ENCODE measurements at regions not wholly inside any gene's neighbourhood (a gene's known extent, or its start where the extent isn't known, plus 50 kb on each side); places are given as distances from the start of the nearest gene placed in this dataset.

DNA sequence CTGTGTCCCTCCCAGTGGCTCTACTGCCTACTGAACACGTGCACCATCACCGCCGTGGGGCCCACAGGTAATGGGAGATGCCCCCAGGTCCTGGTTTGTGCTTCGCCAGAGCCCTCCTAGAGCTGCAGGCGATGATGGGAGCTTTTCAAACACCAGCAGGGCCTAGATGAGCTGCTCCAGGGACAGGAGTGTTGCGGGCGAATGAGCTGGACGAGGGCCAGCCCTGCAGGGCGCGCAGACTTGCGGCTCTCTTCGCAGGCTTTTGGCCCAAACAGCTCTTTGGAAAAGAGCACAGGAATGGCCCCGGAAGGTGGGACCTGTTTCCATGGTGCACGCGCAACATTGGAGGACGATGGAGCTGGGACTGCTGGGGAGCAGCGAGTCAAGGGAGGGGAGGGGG, 409.3 kb upstream of the SULF2 start:
- DNase-seq: no peak

DNA sequence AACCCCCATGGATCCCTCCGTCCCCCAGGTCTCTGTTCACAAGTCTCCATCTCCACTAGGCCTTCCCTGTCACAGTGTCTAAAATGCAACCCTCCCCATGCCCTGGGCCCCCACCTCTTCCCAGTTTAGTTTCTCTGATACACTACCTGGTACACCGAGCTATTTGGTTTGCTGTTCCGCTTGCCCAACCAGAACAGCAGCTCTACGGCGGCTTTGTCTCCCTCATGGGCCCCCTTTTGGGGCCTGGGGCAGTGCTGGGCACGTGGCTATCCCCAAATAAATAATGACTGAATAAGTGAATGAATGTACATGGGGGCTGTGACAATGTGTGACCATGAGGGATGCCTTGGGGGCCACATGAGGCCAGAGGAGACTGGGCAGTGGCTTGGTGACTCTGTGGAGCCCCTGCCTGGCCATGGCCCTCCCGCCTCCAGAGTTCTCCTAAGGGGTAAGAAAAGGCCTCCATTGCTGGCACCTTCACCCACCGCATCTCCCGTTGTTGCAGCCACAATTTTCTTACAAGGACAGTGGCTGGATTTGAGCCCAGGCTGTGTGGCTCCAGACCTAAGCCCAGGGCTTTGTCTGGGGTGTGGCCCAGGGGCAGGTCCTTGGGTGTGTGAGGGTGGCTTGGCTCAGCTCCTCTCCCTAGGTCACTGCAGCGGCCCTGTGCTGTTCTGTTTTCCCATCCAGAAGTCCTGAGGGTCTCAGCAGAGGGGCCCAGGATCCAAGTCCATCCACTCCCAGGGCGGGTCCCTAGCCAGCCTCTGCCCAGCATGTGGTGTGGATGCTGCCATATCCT, 408.5 kb upstream of the SULF2 start:
- no peak for DNase-seq

DNA sequence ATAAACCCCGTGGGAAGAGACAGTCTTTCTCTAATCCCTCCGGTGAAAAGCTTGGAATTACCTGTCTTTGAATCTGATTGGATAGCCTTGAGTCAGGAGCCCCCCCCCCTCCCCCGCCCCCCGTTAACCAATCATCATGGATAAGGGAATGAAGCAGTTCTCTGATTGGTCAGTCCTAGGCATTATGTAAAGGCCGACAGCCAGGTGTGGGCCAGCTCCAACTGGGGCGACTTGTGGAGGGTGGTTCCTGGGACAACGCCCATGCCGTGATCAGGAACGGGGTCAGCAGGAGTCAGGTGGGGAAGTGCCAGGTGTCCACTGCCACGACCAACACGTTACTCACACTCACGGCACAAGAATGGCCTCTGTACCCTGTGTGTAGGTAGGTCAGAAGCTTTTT, 406.8 kb upstream of the SULF2 start:
- DNase-seq: no peak

GRCh38 chr20:48191200-48191599, 405.9 kb upstream of the SULF2 start:
- no peak for DNase-seq

GRCh38 chr20:48190757-48191156, 405.5 kb upstream of the SULF2 start:
- no peak for DNase-seq

- DNase-seq: no peak
Observed at GRCh38 chr20:48189181-48189580, 403.9 kb upstream of the SULF2 start.

- no peak for DNase-seq
Observed at GRCh38 chr20:48187851-48188250, 402.6 kb upstream of the SULF2 start.

GRCh38 chr20:48186915-48187314, 401.6 kb upstream of the SULF2 start:
- no peak for DNase-seq

- DNase-seq: no peak
Observed at GRCh38 chr20:48186447-48186846, 401.2 kb upstream of the SULF2 start.

DNA sequence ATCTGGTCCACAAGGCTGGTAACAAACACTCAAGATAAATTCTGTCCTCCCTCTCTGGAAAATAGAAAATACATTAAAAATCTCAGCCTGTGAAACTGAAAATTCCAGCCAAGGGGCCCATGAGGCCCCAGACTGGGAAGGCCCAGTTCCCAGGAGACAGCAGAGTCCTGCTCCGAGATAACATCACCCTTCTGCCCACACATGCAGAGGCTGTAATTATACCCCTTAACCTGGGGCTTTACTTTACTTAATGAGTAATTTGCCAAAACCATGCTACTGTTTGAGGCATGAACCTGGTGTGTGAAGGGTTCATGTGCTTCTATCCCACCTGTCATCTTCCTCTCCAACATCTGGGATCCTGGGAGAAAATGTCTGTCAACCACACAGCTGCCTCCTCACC, 398.9 kb upstream of the SULF2 start:
- DNase-seq: no peak

GRCh38 chr20:48181261-48181935, 396.1 kb upstream of the SULF2 start:
- no peak for DNase-seq

GRCh38 chr20:48180618-48181017, 395.3 kb upstream of the SULF2 start:
- DNase-seq: no peak

- no peak for DNase-seq
Observed at GRCh38 chr20:48180024-48180423, 394.7 kb upstream of the SULF2 start.

- no peak for DNase-seq
Observed at GRCh38 chr20:48178633-48179032, 393.4 kb upstream of the SULF2 start.

DNA sequence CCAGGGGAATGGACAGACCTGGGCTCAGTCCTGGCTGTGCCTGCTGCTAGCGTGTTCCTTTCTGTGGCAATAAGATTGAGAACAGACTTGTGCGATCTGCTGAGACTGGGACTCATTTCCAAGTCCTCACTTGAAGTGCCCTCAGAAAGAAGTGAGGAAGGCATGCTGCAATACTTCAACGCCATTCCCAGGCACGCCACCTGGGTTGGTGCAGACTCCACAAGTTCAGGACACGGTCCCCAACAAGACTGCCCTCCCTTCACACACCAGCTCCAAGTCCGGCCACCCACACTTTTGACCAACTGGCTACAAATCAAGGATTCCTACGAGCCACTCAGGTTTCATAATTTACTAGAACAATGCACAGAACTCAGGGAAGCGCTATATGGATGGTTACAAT, 391.8 kb upstream of the SULF2 start:
- DNase-seq: no peak

GRCh38 chr20:48176139-48176538, 390.9 kb upstream of the SULF2 start:
- DNase-seq: no peak

DNA sequence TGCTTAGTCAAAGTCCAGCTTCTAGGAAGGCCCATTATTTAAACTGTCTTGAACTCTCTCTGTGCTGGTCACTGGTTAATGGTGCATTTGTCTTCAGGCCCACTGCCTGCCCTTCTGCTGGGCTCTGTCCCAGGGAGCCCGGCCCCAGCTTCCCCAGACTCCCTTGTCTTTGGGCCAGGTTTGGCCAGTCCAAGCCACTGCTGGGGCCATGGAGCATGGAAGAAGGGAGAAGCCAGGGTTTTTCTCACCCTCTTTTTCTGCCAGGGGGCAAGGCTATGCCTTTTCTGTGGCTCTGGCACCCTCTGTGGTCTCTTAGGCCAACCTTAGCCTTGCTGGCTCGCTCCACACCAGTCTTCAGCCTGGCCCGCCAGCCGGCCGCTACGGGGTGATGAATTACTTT, 390.0 kb upstream of the SULF2 start:
- no peak for DNase-seq

DNA sequence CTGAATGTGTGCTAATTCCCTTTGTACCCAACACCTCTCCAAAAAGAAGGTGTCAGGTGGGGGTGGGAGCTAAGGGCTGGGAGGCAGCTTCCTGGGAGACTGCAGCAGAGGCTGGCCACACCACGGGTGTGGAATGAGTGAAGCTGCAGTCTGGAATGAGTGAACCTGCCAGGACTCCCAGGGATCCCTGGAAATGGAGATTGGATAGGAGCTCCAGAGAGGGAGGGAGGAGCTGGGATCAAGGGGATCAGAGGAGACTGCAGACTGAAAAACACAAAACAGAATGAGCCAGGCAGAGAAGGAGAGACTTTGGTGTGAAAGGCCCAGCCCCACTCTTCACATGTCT, 387.0 kb upstream of the SULF2 start:
- no peak for DNase-seq

DNA sequence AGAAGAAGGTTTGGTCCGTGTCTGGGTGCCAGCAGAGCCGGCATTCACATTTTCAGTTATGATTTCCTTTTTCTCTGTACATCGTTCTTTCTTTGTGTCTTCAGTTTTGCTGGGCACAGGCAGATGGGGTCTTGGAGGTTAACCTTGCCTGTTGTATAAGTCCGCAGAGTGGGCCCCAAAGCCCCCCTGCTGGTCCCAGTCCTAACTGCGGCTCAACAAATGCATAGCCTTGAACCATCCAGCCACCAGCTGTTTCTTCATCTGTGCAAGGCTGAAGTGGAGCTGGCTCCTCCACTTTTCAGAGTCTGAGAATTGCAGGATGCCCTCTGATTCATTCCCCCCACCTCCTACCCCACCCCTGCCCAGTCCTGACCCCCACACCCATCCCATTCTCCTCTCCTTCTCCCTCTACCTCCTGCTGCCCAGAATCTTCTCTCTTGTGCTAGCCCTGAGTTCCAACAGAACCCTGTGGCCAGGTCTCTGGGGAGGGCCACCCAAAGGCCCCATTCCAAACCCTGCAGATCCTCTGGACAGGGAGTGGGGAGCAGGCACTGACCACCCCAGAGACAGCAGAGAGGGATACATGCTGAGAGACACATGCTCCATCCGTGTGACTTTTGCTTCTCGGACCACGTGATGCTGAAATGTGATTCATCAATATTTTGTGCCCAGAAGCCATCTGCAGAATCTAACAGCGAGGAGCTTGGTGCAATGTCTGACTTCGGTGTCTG, 386.5 kb upstream of the SULF2 start:
- no peak for DNase-seq

- no peak for DNase-seq
Observed at GRCh38 chr20:48171071-48171470, 385.8 kb upstream of the SULF2 start.

GRCh38 chr20:48170625-48171024, 385.3 kb upstream of the SULF2 start:
- no peak for DNase-seq

GRCh38 chr20:48169650-48170225, 384.5 kb upstream of the SULF2 start:
- no peak for DNase-seq

GRCh38 chr20:48166082-48166835, 381.0 kb upstream of the SULF2 start:
- no peak for DNase-seq
